SK-N-SH (cell line): ENCODE measurements at regions not wholly inside any gene's neighbourhood (a gene's known extent, or its start where the extent isn't known, plus 50 kb on each side); places are given as distances from the start of the nearest gene placed in this dataset.

Source experiments
- CTCF ChIP-seq: fragments of 200-600 bp; sonication (generic); IDR thresholded peaks from 2 replicates; pipeline ENCODE4 v1.6.1; 2017; ENCODE audit warnings: antibody characterized with exemption, mild to moderate bottlenecking, moderate library complexity
- MAX ChIP-seq: IDR thresholded peaks from 2 replicates; pipeline ENCODE4 v1.4.0; 2012; ENCODE audit warnings: low read depth
- RCOR1 ChIP-seq: fragments of 150-350 bp; IDR thresholded peaks from 2 replicates; pipeline ENCODE4 v1.6.1; 2017; ENCODE audit warnings: antibody characterized with exemption, low read length
- TAF1 ChIP-seq: IDR thresholded peaks from 2 replicates; pipeline ENCODE4 v1.6.1; 2012; ENCODE audit warnings: low read depth, mild to moderate bottlenecking, low read length, moderate library complexity, borderline replicate concordance
- ZBTB33 ChIP-seq: IDR thresholded peaks from 2 replicates; pipeline ENCODE4 v1.4.0; 2012; ENCODE audit warnings: low read depth, borderline replicate concordance

GRCh38 chr15:66959066-66959465 is 106.3 kb upstream of the SMAD3 start:
- no peak for TF ChIP-seq CTCF
- no peak for TF ChIP-seq ZBTB33
- TF ChIP-seq MAX: no peak
- no peak for TF ChIP-seq RCOR1
- TF ChIP-seq TAF1: no peak
